ENCODE measurements at regions not wholly inside any gene's neighbourhood (a gene's known extent, or its start where the extent isn't known, plus 50 kb on each side); places are given as distances from the start of the nearest gene placed in this dataset.
A peak's percentile ranks its signal among the peaks of the same experiment; 100 is the strongest.

GRCh38 chrX:130990723-130991122 lies 67.4 kb upstream of the ARHGAP36 start:
- Histone ChIP-seq H3K27me3 (ENCODE audit: insufficient read depth in 3 of 3, low read length in 2 of 3) (peaks cover 0 to 10% (median 0%) of the 10 kb centered on the region in 3 donors), H3K36me3 (ENCODE audit: insufficient read depth in 1 of 2, low read depth in 1 of 2) (no peaks in the 10 kb centered on the region), H3K4me1 (peaks cover 8% of the 10 kb centered on the region), H3K27ac (no peak overlapping the region), H3K4me3 (no peak overlapping the region), H3K9me3 (no peaks in the 10 kb centered on the region)
- ATAC-seq (no peak), DNase-seq (no peak)
- no peak for TF ChIP-seq CTCF (IDR thresholded peaks at IDR 0.05)
- 89 to 96% (median 94%) methylated on average over 2 of the region's 2 CpGs for WGBS, 3 donors
- intact Hi-C loops (cut with DNase I) = no loop called here

GRCh38 chrX:130994671-130995070 lies 63.5 kb upstream of the ARHGAP36 start:
- no peak for DNase-seq
- Histone ChIP-seq H3K4me1 (peaks cover 8% of the 10 kb centered on the region), H3K27ac (peak overlapping the region; percentile 70), H3K27me3 (ENCODE audit: insufficient read depth in 3 of 3, low read length in 2 of 3) (peaks cover 0 to 10% (median 0%) of the 10 kb centered on the region in 3 donors), H3K36me3 (ENCODE audit: insufficient read depth in 1 of 2, low read depth in 1 of 2) (no peaks in the 10 kb centered on the region), H3K4me3 (no peak overlapping the region), H3K9me3 (no peaks in the 10 kb centered on the region)
- intact Hi-C loops (cut with DNase I) = no loop called here
- peak; percentile 41 for TF ChIP-seq CTCF (IDR thresholded peaks at IDR 0.05)
- peak in 2 of 4 donors; percentile 14 to 23 for ATAC-seq
- WGBS, 3 donors = 48 to 68% (median 63%) methylated on average over 8 of the region's 8 CpGs

GRCh38 chrX:130995439-130995838 lies 62.7 kb upstream of the ARHGAP36 start:
- no peak for TF ChIP-seq CTCF (IDR thresholded peaks at IDR 0.05)
- H3K4me1 ChIP-seq = peaks cover 8% of the 10 kb centered on the region
- H3K4me3 ChIP-seq = no peak overlapping the region
- no peaks in the 10 kb centered on the region for H3K36me3 ChIP-seq (ENCODE audit: insufficient read depth in 1 of 2, low read depth in 1 of 2)
- H3K27me3 ChIP-seq (ENCODE audit: insufficient read depth in 3 of 3, low read length in 2 of 3) = peaks cover 0 to 7% (median 0%) of the 10 kb centered on the region in 3 donors
- no peaks in the 10 kb centered on the region for H3K9me3 ChIP-seq
- intact Hi-C loops (cut with DNase I) = no loop called here
- peak overlapping the region; percentile 70 for H3K27ac ChIP-seq
- ATAC-seq = peak; percentile 89 to 96 (median 94)
- 31 to 37% (median 35%) methylated on average over 3 of the region's 3 CpGs for WGBS, 3 donors
- peak in 1 of 2 donors; percentile 63 for DNase-seq

GRCh38 chrX:130997314-130997713 lies 60.8 kb upstream of the ARHGAP36 start:
- H3K4me1 ChIP-seq = peaks cover 8% of the 10 kb centered on the region
- ATAC-seq (no peak), DNase-seq (no peak)
- TF ChIP-seq CTCF (IDR thresholded peaks at IDR 0.05) = no peak
- intact Hi-C loops (cut with DNase I) = no loop called here
- no peaks in the 10 kb centered on the region for H3K27me3 ChIP-seq (ENCODE audit: insufficient read depth in 3 of 3, low read length in 2 of 3)
- H3K36me3 ChIP-seq (ENCODE audit: insufficient read depth in 1 of 2, low read depth in 1 of 2) = no peaks in the 10 kb centered on the region
- 66 to 80% (median 75%) methylated on average over 2 of the region's 2 CpGs for WGBS, 3 donors
- no peak overlapping the region for H3K4me3 ChIP-seq
- H3K27ac ChIP-seq = no peak overlapping the region
- no peaks in the 10 kb centered on the region for H3K9me3 ChIP-seq

- intact Hi-C loops (cut with DNase I) = no loop called here
- no peak for TF ChIP-seq CTCF (IDR thresholded peaks at IDR 0.05)
- no peaks in the 10 kb centered on the region for H3K36me3 ChIP-seq (ENCODE audit: insufficient read depth in 1 of 2, low read depth in 1 of 2)
- ATAC-seq (no peak), DNase-seq (no peak)
- H3K27ac ChIP-seq = no peak overlapping the region
- peaks cover 8% of the 10 kb centered on the region for H3K4me1 ChIP-seq
- H3K27me3 ChIP-seq (ENCODE audit: insufficient read depth in 3 of 3, low read length in 2 of 3) = no peaks in the 10 kb centered on the region
- H3K4me3 ChIP-seq = no peak overlapping the region
- H3K9me3 ChIP-seq = no peaks in the 10 kb centered on the region
- WGBS, 3 donors = 54 to 92% (median 77%) methylated on average over 1 of the region's 1 CpG
Observed at GRCh38 chrX:130999360-130999759, 58.8 kb upstream of the ARHGAP36 start.
